ENCODE measurements at regions not wholly inside any gene's neighbourhood (a gene's known extent, or its start where the extent isn't known, plus 50 kb on each side); places are given as distances from the start of the nearest gene placed in this dataset.

DNA sequence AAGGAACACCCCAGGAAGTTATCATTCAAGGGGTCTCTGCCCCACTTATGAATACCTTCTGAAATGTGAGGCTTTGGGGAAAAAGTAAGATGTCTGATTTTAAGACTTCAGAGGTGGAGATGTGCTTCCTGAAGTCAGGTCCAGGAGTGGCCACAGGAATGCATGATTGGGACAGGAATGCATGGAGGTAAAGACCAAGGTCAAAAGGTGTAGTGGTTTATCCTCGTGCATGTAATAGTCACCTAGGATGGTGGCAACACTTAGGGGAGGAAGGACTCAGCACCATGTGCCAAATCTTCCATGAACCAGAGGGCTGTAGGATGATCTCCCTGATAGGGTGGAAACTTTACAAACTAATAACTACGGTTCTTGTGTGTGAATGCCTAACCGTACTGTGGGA lies 217.3 kb downstream of the C12orf75 start:
- Mint-ChIP-seq H3K4me3 (no peak overlapping the region), H3K4me1 (no peaks in the 10 kb centered on the region), H3K9me3 (peaks cover 0 to 5% (median 0%) of the 10 kb centered on the region in 7 donors), H3K36me3 (no peaks in the 10 kb centered on the region), H3K27ac (no peak overlapping the region), H3K27me3 (no peaks in the 10 kb centered on the region)
- Histone ChIP-seq H3K4me1 (ENCODE audit: control insufficient read depth, insufficient read depth, low read length, poor library complexity, severe bottlenecking) (no peaks in the 10 kb centered on the region), H3K9me3 (ENCODE audit: control insufficient read depth in 2 of 2, low read length in 2 of 2) (no peaks in the 10 kb centered on the region), H3K27me3 (ENCODE audit: control insufficient read depth, insufficient read depth, low read length) (no peaks in the 10 kb centered on the region), H3K36me3 (ENCODE audit: control insufficient read depth, insufficient read depth, low read length) (no peaks in the 10 kb centered on the region), H3K27ac (ENCODE audit: insufficient read depth, low read length, poor library complexity, severe bottlenecking) (no peak overlapping the region), H3K4me3 (ENCODE audit: low read depth, low read length) (no peak overlapping the region)
- ATAC-seq (ENCODE audit: low read depth in 2 of 2) (no peak), DNase-seq (no peak)

DNA sequence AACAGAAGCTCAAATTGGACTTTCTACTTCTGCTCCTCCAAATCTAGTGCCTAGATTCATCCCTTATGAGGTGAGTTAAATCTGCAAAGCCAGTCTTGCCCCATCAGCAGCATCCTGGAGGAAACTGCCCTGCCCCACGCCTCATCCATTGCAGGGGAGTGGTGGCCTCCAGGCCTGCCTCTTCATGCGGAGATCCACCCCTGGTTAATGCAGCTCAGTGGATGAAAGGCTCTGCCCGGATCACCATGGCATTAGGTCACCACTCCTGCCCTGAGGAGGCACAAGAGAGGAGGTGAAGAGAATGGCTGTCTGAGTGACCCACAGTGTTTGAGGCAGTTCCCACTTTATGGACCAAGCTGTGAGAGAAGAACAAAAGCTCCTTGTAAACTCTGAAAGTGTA lies 218.1 kb downstream of the C12orf75 start:
- Mint-ChIP-seq H3K27me3 (no peaks in the 10 kb centered on the region), H3K4me1 (no peaks in the 10 kb centered on the region), H3K9me3 (peaks cover 0 to 5% (median 0%) of the 10 kb centered on the region in 7 donors), H3K36me3 (no peaks in the 10 kb centered on the region), H3K27ac (no peak overlapping the region), H3K4me3 (no peak overlapping the region)
- ATAC-seq (ENCODE audit: low read depth in 2 of 2), result no peak
- no peak overlapping the region for H3K4me3 ChIP-seq (ENCODE audit: low read depth, low read length)
- H3K27ac ChIP-seq (ENCODE audit: insufficient read depth, low read length, poor library complexity, severe bottlenecking), result no peak overlapping the region
- no peaks in the 10 kb centered on the region for H3K4me1 ChIP-seq (ENCODE audit: control insufficient read depth, insufficient read depth, low read length, poor library complexity, severe bottlenecking)
- no peaks in the 10 kb centered on the region for H3K36me3 ChIP-seq (ENCODE audit: control insufficient read depth, insufficient read depth, low read length)
- DNase-seq, result no peak
- H3K27me3 ChIP-seq (ENCODE audit: control insufficient read depth, insufficient read depth, low read length), result no peaks in the 10 kb centered on the region
- no peaks in the 10 kb centered on the region for H3K9me3 ChIP-seq (ENCODE audit: control insufficient read depth in 2 of 2, low read length in 2 of 2)

DNA sequence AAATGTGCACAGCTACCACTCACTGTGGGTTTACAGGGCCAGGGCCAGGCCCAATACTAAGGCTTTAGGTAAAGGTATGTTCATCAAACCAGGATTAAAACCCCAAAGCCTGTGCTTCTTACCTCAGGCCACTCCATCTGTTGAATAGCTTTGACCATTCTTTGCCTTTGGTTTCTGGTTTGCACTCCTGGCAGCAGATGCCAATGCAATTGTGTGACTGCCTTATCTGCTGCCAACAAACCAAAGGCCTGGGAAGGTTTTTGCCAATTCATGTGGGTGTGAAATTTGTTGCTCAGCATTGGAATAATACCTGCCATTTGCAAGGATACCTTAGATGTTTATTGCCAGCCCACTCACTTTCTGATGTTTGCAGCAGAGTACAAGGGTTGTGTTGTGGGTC lies 221.6 kb downstream of the C12orf75 start:
- H3K36me3 Mint-ChIP-seq, result no peaks in the 10 kb centered on the region
- H3K4me1 Mint-ChIP-seq, result no peaks in the 10 kb centered on the region
- H3K4me3 Mint-ChIP-seq, result no peak overlapping the region
- no peaks in the 10 kb centered on the region for H3K9me3 ChIP-seq (ENCODE audit: control insufficient read depth in 2 of 2, low read length in 2 of 2)
- no peak overlapping the region for H3K27ac Mint-ChIP-seq
- no peaks in the 10 kb centered on the region for H3K4me1 ChIP-seq (ENCODE audit: control insufficient read depth, insufficient read depth, low read length, poor library complexity, severe bottlenecking)
- ATAC-seq (ENCODE audit: low read depth in 2 of 2) (no peak), DNase-seq (no peak)
- no peak overlapping the region for H3K4me3 ChIP-seq (ENCODE audit: low read depth, low read length)
- H3K36me3 ChIP-seq (ENCODE audit: control insufficient read depth, insufficient read depth, low read length), result no peaks in the 10 kb centered on the region
- H3K27ac ChIP-seq (ENCODE audit: insufficient read depth, low read length, poor library complexity, severe bottlenecking), result no peak overlapping the region
- no peaks in the 10 kb centered on the region for H3K27me3 Mint-ChIP-seq
- H3K27me3 ChIP-seq (ENCODE audit: control insufficient read depth, insufficient read depth, low read length), result no peaks in the 10 kb centered on the region
- peaks cover 0 to 2% (median 0%) of the 10 kb centered on the region in 7 donors for H3K9me3 Mint-ChIP-seq

DNA sequence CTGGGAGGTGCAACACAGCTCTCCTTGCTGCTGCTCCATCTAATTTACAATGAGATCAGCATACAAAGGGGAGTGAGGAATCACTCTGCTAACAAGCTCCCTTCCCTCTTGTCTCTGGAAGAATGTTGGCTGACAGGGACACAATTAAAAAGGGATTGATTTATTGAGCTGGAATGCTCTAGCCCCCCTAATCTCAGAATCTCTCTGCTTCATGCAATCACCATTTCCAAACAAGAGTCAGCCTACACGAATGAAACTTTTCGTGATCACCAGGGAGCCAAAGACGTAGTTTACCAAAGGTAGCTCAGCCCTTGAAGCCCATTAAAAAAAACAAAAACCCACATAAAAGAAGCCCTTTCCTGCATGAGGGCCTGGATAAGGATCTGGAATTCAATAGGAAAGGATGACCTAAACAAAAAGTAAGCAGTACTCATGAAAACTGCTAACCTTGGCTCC lies 223.8 kb downstream of the C12orf75 start:
- H3K27me3 Mint-ChIP-seq, result no peaks in the 10 kb centered on the region
- no peaks in the 10 kb centered on the region for H3K36me3 ChIP-seq (ENCODE audit: control insufficient read depth, insufficient read depth, low read length)
- no peak overlapping the region for H3K4me3 ChIP-seq (ENCODE audit: low read depth, low read length)
- H3K9me3 Mint-ChIP-seq, result peaks cover 0 to 1% (median 0%) of the 10 kb centered on the region in 7 donors
- DNase-seq (no peak), ATAC-seq (ENCODE audit: low read depth in 2 of 2) (no peak)
- H3K4me1 ChIP-seq (ENCODE audit: control insufficient read depth, insufficient read depth, low read length, poor library complexity, severe bottlenecking), result no peaks in the 10 kb centered on the region
- no peaks in the 10 kb centered on the region for H3K36me3 Mint-ChIP-seq
- H3K9me3 ChIP-seq (ENCODE audit: control insufficient read depth in 2 of 2, low read length in 2 of 2), result no peaks in the 10 kb centered on the region
- H3K4me1 Mint-ChIP-seq, result no peaks in the 10 kb centered on the region
- H3K27ac Mint-ChIP-seq, result no peak overlapping the region
- no peak overlapping the region for H3K27ac ChIP-seq (ENCODE audit: insufficient read depth, low read length, poor library complexity, severe bottlenecking)
- H3K27me3 ChIP-seq (ENCODE audit: control insufficient read depth, insufficient read depth, low read length), result no peaks in the 10 kb centered on the region
- H3K4me3 Mint-ChIP-seq, result no peak overlapping the region

DNA sequence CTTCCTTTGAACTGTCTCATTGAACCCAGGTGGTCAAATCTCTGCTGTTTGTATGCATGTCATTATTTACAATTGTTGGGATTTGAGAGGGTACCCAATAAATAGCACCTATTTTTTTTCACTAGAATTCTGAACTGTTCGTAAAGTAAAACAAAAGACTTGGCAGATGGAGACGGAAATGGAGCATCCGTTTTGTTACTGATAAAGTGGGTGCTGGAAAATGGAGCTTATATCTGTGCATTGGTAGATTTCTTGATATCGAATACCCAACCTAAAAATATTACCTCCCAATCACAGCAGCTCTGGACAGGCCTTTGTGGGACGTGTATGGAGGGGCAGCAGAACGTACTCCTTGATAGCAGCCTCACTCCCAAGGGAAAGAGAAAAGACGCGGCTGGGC lies 224.4 kb downstream of the C12orf75 start:
- Histone ChIP-seq H3K9me3 (ENCODE audit: control insufficient read depth in 2 of 2, low read length in 2 of 2) (no peaks in the 10 kb centered on the region), H3K4me3 (ENCODE audit: low read depth, low read length) (no peak overlapping the region), H3K27ac (ENCODE audit: insufficient read depth, low read length, poor library complexity, severe bottlenecking) (no peak overlapping the region), H3K27me3 (ENCODE audit: control insufficient read depth, insufficient read depth, low read length) (no peaks in the 10 kb centered on the region), H3K36me3 (ENCODE audit: control insufficient read depth, insufficient read depth, low read length) (no peaks in the 10 kb centered on the region), H3K4me1 (ENCODE audit: control insufficient read depth, insufficient read depth, low read length, poor library complexity, severe bottlenecking) (no peaks in the 10 kb centered on the region)
- DNase-seq (no peak), ATAC-seq (ENCODE audit: low read depth in 2 of 2) (no peak)
- H3K27me3 Mint-ChIP-seq, result no peaks in the 10 kb centered on the region
- no peaks in the 10 kb centered on the region for H3K4me1 Mint-ChIP-seq
- no peak overlapping the region for H3K4me3 Mint-ChIP-seq
- H3K36me3 Mint-ChIP-seq, result no peaks in the 10 kb centered on the region
- H3K9me3 Mint-ChIP-seq, result peaks cover 0 to 1% (median 0%) of the 10 kb centered on the region in 7 donors
- H3K27ac Mint-ChIP-seq, result no peak overlapping the region

DNA sequence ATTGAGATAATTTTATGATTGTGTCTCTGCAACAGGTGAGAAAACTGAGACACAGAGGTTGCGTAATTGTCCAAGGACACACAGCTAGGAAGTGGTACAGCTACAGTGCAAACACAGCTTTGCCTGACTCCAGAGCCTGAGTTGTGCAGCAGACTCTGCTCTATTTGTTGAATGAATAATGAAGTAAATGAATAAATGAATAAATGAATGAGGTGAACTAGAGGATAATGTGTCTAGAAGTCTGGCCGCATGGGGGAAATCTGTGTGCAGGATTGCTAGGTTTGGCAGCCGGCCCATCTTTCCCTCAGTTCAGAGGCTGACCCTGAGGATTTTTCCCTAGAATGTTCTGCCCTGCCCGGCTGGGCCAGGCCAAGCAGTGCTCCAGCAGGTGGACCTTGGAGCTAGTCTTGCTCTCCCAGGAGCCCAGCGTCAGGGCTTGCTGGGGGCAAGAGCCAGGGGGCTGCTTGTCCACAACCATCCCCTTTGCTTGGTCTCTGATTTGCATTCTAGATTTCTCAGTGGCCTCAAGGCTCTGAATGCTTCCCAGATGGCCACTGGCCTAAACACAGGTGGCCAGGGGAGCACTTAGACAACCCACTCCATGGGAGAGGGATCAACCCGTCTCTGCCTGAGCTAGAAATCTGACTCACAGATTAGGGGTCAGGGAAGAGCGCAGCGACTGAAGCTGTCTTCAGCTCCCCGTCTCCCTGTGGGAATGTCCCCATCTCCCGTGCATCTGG lies 225.2 kb downstream of the C12orf75 start:
- Histone ChIP-seq H3K36me3 (ENCODE audit: control insufficient read depth, insufficient read depth, low read length) (no peaks in the 10 kb centered on the region), H3K27ac (ENCODE audit: insufficient read depth, low read length, poor library complexity, severe bottlenecking) (no peak overlapping the region), H3K4me1 (ENCODE audit: control insufficient read depth, insufficient read depth, low read length, poor library complexity, severe bottlenecking) (no peaks in the 10 kb centered on the region), H3K9me3 (ENCODE audit: control insufficient read depth in 2 of 2, low read length in 2 of 2) (no peaks in the 10 kb centered on the region), H3K27me3 (ENCODE audit: control insufficient read depth, insufficient read depth, low read length) (no peaks in the 10 kb centered on the region), H3K4me3 (ENCODE audit: low read depth, low read length) (no peak overlapping the region)
- ATAC-seq (ENCODE audit: low read depth in 2 of 2) (no peak), DNase-seq (no peak)
- no peak overlapping the region for H3K27ac Mint-ChIP-seq
- H3K27me3 Mint-ChIP-seq, result peaks cover 2% of the 10 kb centered on the region
- H3K4me3 Mint-ChIP-seq, result no peak overlapping the region
- no peaks in the 10 kb centered on the region for H3K9me3 Mint-ChIP-seq
- H3K4me1 Mint-ChIP-seq, result no peaks in the 10 kb centered on the region
- H3K36me3 Mint-ChIP-seq, result no peaks in the 10 kb centered on the region

DNA sequence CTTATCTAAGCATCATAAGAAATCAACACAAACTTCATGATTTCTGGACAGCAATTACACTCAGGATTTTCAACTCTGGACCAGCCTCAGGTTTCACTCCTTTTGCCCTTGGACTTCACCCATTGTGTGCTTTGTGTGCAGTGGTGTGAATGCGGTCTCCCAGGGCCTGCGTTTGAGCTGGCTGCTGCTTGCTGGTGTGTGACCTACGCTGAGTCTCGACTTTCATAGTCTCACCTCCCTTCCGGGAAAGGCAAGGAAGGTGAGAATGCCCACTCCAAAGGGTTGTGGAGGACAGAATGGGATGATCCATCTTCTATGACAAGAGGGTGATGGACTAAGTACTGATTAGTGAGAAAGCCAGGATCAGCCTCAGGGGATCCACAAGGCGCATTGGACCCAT lies 228.8 kb downstream of the C12orf75 start:
- no peak overlapping the region for H3K27ac Mint-ChIP-seq
- Histone ChIP-seq H3K36me3 (ENCODE audit: control insufficient read depth, insufficient read depth, low read length) (no peaks in the 10 kb centered on the region), H3K9me3 (ENCODE audit: control insufficient read depth in 2 of 2, low read length in 2 of 2) (no peaks in the 10 kb centered on the region), H3K4me3 (ENCODE audit: low read depth, low read length) (no peak overlapping the region), H3K27ac (ENCODE audit: insufficient read depth, low read length, poor library complexity, severe bottlenecking) (no peak overlapping the region), H3K27me3 (ENCODE audit: control insufficient read depth, insufficient read depth, low read length) (no peaks in the 10 kb centered on the region), H3K4me1 (ENCODE audit: control insufficient read depth, insufficient read depth, low read length, poor library complexity, severe bottlenecking) (no peaks in the 10 kb centered on the region)
- ATAC-seq (ENCODE audit: low read depth in 2 of 2) (no peak), DNase-seq (no peak)
- H3K36me3 Mint-ChIP-seq, result no peaks in the 10 kb centered on the region
- H3K27me3 Mint-ChIP-seq, result peaks cover 4% of the 10 kb centered on the region
- peaks cover 0 to 2% (median 0%) of the 10 kb centered on the region in 4 donors for H3K4me1 Mint-ChIP-seq
- no peak overlapping the region for H3K4me3 Mint-ChIP-seq
- peaks cover 0 to 3% (median 0%) of the 10 kb centered on the region in 7 donors for H3K9me3 Mint-ChIP-seq

DNA sequence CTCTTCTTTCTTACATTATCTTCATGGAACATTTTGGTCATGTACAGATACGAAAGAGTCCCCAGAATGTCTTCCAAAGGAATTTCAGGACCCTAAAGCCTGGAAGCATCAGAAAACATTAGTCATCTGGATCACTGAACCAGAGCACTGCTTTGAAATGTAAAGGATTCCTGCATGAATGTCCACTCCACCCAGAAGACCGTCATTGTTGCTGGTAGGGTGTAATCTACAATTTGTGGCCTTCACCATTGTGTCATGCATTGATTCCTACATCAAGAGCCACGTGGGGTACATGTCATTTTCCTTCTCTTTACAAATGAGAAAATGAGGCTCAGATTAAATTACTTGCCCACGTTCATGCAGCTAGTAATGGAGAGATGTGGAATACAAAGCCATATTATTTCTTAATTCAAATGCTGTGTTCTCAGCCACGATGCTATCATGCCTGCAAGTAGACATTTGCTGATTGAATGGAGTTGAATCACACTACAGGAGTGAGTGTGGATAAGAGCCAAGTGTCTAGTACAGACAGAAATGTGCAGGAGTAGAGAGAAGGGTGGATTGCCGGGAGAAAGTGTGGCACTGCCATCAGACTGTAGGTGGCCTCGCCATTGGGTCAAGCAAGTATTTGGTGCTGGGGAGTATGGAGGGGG lies 231.2 kb downstream of the C12orf75 start:
- ATAC-seq (ENCODE audit: low read depth in 2 of 2) (no peak), DNase-seq (no peak)
- Mint-ChIP-seq H3K9me3 (peaks cover 0 to 5% (median 0%) of the 10 kb centered on the region in 7 donors), H3K4me3 (no peak overlapping the region), H3K27me3 (peaks cover 9% of the 10 kb centered on the region), H3K4me1 (peaks cover 0 to 2% (median 0%) of the 10 kb centered on the region in 4 donors), H3K36me3 (no peaks in the 10 kb centered on the region), H3K27ac (no peak overlapping the region)
- no peaks in the 10 kb centered on the region for H3K9me3 ChIP-seq (ENCODE audit: control insufficient read depth in 2 of 2, low read length in 2 of 2)
- no peaks in the 10 kb centered on the region for H3K4me1 ChIP-seq (ENCODE audit: control insufficient read depth, insufficient read depth, low read length, poor library complexity, severe bottlenecking)
- no peaks in the 10 kb centered on the region for H3K27me3 ChIP-seq (ENCODE audit: control insufficient read depth, insufficient read depth, low read length)
- H3K27ac ChIP-seq (ENCODE audit: insufficient read depth, low read length, poor library complexity, severe bottlenecking), result no peak overlapping the region
- no peak overlapping the region for H3K4me3 ChIP-seq (ENCODE audit: low read depth, low read length)
- no peaks in the 10 kb centered on the region for H3K36me3 ChIP-seq (ENCODE audit: control insufficient read depth, insufficient read depth, low read length)

Measured in CD4-positive, CD25-positive, alpha-beta regulatory T cell (primary cell).